ENCODE measurements at regions not wholly inside any gene's neighbourhood (a gene's known extent, or its start where the extent isn't known, plus 50 kb on each side); places are given as distances from the start of the nearest gene placed in this dataset.
A peak's percentile ranks its signal among the peaks of the same experiment; 100 is the strongest.

GRCh38 chr10:1920127-1920526, 182.8 kb upstream of the ADARB2 start:
- DNase-seq = no peak

DNA sequence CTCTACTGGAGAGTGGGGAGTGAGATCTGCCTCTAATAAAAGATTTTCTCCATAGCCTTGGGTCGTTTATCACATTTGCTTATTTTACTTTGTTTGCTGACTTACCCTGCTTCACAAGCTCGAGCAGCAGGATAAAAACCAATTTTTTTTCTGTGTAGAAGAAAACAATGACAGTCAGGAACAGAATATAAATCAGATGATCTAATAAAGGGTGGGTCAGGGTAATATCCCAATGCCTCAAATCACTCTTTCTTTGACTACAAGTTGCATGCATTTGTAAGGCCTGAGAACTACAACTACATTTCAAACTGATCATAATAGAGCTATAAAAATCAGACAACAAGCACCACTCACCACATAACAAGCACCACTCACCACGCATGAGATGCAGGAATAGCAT, 174.4 kb upstream of the ADARB2 start:
- no peak for DNase-seq

- DNase-seq = no peak
Observed at GRCh38 chr10:1903982-1904381, 166.7 kb upstream of the ADARB2 start.

DNA sequence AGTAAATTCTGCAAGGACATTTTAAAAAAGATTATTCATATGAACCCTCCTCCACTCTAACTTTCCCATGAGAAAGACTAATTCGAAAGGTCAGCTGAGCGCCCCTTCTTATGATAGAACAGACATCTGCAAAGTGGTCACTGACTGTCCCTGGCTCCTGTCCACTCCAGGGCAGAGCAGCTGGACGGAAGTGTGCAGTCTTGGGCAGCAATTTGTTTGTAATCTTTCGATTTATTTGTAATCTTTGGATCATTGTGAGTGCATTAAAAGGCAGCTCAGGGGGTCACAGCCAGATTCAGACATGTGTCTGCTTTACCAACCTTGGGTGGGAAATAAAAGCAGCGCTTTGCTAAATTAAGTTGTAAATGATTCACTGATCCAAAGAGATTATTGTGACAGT, 158.8 kb upstream of the ADARB2 start:
- no peak for DNase-seq

GRCh38 chr10:1895691-1896090, 158.4 kb upstream of the ADARB2 start:
- DNase-seq = peak; percentile 12

GRCh38 chr10:1894912-1895311, 157.6 kb upstream of the ADARB2 start:
- DNase-seq = no peak

DNA sequence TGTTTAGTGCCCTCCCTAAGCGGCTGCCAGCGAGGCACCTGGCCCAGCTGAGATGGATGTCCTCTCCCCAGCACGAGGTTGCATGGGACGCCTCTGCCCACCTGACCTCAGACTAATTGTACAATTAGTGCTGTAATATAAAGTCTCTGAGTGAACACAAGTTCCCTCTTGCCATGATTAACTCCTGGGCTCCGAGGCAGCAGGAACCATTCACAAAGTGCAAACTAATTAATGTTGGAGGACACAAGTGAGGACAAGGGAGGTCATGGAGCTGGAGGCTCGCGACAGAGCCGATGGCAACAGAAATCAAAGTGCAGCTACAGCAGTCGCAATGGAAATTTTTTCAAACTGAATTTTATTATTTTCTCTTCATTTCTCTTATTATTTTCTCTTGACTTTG, 156.6 kb upstream of the ADARB2 start:
- DNase-seq = no peak

- DNase-seq = no peak
Observed at GRCh38 chr10:1886039-1886438, 148.7 kb upstream of the ADARB2 start.

DNA sequence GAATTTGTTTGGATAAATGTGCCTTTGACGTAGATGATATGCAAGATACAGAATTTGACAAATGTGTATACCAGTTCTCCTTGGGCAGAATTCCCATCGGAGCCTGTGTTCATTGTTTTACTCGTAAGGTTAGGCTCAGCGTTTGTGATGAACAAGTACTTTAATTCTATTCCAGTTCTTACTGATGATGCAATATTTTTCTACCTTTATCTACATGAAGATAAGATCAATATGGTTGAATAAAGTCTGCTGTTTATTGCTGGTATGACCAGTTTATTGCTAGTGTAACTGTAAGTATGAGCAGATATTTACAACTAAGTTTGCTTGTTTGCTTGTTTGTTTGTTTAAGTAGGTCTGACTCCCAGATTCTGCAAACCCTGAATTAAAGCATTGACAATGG, 145.4 kb upstream of the ADARB2 start:
- no peak for DNase-seq

GRCh38 chr10:1882180-1882579, 144.9 kb upstream of the ADARB2 start:
- DNase-seq = no peak

GRCh38 chr10:1881636-1882035, 144.3 kb upstream of the ADARB2 start:
- no peak for DNase-seq

- no peak for DNase-seq
Observed at GRCh38 chr10:1874533-1874932, 137.2 kb upstream of the ADARB2 start.

DNA sequence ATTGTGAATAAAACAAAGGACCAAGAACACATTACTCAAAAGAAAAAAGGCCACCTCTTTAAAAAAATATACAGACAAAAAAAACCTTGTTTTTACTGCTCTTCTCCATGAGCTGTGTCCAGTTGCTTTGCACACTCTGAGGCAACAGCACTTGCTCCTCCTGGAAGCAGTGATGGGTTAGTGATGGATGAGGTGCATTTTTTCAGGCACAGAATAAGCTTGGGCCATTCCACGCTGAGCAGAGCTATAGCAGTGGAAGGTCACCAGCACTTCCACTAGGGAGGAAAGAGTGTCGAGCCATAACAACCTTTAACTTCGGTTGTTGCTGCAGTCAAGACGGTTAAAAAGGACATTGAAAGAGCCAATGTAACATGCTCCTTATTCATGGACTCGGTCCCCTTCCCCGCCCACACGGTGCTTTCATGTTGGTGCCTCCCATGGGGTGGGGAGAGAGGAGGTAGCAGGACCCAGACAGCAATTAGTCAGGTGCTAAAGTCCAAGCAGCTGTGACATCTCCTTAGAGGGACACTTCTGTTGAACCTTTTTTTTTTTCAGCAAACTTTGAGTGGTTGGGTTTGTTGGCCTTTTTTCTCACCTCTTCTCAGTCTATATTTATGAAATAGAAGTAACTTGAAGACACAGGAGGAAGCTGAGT, 136.5 kb upstream of the ADARB2 start:
- DNase-seq = no peak

GRCh38 chr10:1872151-1872726, 134.9 kb upstream of the ADARB2 start:
- no peak for DNase-seq

DNA sequence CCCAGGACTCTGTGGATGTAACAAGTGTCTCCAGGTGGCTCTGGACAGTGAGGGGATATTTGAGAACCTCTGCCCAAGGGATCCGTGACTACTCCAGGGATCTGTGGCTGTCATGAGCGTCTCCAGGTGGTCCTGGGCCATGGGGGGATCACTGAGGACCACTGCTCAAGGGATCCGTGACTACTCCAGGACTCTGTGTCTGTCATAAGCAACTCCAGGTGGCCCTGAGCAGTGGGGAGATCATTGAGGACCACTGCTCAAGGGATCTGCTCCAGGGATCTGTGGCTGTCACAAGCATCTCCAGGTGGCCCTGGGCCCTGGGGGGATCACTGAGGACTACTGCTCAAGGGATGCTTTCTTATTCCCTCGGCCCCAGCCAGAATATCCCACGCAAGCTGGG, 133.2 kb upstream of the ADARB2 start:
- DNase-seq = no peak

GRCh38 chr10:1869861-1870260, 132.5 kb upstream of the ADARB2 start:
- DNase-seq = no peak

GRCh38 chr10:1860351-1860750, 123.0 kb upstream of the ADARB2 start:
- DNase-seq = peak; percentile 16

DNA sequence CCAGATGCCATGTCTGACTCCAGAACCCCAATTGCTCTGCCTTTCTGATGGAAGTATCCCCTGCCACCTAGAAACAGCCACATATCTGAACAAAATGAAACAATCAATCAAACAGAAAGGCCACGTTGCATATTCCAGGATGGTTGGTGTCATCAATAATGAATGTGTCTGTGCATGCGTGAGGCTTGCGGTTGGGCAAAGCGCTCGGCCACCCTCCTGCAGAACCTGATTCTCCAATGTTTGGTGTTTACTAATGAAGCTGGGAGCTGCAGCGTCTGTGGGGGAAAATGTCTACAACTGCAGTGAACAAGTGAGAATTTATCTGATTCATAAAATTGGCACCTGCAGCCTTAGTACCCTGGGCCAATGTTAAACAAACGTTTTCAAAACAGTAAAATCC, 121.2 kb upstream of the ADARB2 start:
- DNase-seq = no peak

DNA sequence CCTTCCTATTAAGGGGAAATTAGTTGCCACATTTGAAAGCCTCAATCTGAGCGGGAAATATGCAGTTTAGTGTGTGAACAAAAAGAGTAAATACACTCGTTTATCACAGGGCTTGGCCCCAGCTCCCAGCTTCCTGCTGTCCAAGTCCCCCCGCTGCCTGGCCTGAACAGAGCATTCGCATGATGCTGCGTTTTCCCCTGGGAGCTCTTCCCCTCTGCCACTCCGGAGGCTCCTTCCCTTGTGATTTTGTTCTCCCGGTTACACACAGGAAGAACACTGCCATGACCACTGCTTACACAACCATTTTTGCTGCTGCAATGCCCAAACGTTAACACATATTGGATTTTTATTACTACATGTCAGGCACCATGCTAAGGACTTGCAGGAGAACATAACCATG, 120.7 kb upstream of the ADARB2 start:
- DNase-seq = no peak

DNA sequence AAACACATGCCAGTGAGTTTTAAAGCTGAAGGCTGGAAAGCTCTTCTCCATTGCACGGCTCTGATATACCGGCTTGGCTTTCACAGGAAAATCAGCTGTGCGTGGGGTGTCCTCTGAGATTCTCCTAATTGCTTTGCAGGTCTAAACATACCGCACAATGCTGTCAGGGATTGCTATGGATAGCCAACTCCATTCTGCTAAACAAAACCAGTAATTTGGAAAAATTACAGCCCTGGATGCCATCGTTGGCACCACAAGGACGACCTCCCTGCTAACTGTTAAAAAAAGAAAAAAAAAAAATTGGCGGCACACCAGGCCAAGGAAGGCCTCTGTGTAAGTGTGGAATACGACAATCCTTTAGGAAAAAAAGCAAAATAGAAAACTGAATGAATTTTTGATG, 118.6 kb upstream of the ADARB2 start:
- DNase-seq = no peak

DNA sequence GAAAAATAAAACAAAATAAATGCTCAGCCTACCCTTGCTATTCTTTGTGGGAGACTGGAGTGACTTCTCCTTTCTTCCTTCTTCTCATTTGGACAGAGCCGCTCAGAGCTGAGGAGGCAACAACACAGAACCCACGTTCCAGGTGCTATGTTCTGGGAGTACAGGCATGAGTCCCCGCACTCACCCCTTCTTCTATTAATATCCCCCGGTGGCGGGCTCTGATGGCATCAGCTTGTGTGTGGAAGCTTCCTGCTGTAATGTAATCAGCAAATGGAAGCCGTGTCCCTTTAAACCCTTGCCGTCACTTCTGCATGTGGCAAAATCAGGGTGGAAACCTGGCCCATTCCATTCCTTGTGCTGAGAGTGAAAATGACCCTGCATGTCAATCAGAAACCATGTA, 116.9 kb upstream of the ADARB2 start:
- no peak for DNase-seq

- no peak for DNase-seq
Observed at GRCh38 chr10:1853801-1854200, 116.5 kb upstream of the ADARB2 start.

DNA sequence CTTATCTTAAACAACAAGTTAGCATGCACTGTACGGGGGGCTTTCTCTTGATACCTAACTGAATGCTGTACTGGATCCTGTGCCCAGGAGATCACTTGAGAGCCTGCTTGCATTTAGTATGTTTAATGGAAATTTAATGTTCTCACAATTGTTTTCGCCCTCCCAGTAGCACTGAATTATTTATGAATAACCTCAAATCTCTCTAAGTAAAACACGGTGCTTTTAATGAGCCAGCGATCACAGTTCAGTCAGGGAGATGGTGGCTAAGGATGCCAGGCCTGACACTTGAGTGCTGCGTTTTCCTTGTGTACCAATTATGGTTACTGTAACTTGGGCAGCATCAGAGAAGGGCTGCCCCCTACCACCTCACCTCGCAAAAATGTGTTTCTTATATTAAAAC, 115.5 kb upstream of the ADARB2 start:
- no peak for DNase-seq

DNA sequence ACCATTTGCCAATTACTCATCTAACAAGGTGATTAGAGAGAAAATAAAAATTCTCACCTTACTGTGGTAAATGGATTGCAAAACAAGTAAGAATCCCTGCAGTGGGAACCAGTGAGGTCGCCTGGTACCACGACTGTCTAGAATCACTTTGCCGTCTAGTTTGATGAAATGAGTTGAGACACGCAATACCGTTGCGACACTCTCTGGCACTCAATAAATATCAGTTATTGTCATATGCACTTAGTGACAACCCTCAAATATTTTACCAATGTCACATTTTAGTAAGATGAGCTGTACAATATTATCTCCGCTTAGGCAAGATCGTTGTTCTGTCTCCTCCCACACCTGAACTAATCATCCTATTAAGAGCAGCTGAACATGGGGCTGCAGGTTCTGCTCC, 114.4 kb upstream of the ADARB2 start:
- no peak for DNase-seq

- DNase-seq = no peak
Observed at GRCh38 chr10:1850971-1851527, 113.7 kb upstream of the ADARB2 start.
